NCI-H2171 (cell line): ENCODE measurements at regions not wholly inside any gene's neighbourhood (a gene's known extent, or its start where the extent isn't known, plus 50 kb on each side); places are given as distances from the start of the nearest gene placed in this dataset.
"Not testable (repeated sequence)": the region's sequence is repeated elsewhere in the genome, so short reads cannot be mapped to it uniquely, and the experiment has no call there.

Experiments used
- DNase-seq: peaks from one replicate; lab custom pipeline; 2025; lab: John Stamatoyannopoulos, UW

DNA sequence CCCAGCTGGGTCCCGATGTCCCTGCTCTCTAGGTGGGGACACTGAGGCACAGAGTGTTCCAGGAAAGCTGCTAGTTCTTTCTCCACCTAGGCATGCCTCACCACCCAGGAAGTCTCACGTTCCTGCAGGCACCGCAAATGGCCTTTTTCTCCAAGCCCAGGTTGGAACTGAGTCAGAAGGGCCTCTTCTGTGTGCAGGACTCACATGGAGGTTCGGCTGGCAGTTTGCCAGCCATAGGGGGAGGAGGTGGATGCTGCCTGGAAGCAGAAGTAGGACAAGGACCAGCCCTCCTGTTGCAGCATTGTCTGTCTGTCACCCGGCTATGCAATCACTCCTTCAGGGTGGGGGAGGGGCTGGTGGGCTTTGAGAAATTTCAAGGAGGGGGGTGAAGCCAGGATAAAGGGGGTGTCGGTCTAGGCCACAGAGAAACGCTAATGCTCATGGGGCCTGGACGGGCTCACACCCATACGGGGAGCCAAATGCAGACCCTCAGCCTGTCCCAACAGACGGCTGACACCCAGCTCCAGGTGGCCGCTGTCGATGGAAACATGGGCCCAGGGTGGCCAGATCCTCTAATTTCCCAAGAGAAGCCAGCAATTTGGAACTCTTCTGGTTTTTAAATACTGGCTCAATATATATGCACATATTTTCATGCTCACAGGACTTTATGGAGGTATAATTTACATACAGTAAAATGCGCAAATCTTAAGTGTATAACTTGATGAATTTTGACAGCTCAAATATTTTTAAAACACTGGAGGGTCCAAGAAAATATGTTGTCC lies 120.5 kb downstream of the PHETA1 start:
- peak; percentile 68 for DNase-seq

DNA sequence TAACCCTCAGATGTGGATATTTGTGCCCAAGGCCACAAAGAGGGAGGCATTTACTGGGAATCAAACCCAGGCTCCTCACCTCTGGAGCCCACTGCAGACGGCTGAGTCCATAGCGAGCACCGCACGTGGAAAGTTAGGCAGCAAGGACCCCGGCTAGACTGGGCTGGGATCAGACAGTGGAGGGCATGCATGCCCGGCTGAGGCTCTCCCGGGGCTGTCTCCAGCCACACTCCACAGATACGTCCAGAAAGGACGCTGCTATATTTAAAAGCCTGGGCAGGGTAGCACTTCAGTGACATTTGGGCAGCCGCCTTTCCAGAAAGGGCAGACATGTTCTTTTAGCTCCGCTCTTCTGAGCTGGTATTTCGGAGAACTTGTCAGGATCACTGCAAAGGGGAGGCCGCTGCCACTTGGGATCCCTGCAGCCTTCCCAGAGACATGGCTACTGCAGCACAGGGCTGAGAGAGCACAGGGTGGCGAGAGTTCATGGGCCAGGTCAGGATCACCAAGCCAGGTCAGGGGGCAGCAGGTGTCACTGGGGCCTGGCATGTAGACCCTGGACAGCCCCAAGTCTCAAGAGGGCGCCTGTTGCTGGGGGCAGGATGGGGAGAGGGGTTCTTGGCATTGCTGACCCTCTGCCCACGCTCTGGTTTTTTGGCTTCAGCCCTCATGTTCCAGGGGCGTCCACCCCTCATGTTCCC lies 121.7 kb downstream of the PHETA1 start:
- no peak for DNase-seq

DNA sequence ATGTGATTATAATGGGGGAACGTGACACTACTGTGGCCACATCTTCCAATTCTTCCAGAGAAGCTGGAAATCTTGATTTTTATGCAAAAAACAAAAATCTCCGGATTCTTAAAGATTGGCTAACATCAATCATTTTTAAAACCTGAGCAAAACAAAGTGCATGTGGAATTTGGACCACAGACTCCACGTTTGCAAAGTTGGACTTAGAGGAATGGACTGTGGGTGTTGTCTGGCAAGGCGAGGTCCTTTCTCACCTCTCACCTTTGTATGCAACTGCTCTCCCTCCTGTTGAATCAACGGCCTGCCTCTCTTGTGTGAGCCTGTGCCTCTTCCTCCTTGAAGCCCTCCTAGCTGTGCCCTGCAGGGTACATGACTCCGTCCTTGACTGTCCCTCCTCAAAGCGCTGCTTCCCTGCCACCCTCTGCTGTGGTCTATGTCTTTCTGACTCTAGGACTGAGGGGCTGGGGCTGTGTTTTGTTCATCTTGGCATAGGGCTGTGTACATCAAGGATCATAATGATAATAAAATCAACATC lies 122.4 kb downstream of the PHETA1 start:
- DNase-seq = no peak

DNA sequence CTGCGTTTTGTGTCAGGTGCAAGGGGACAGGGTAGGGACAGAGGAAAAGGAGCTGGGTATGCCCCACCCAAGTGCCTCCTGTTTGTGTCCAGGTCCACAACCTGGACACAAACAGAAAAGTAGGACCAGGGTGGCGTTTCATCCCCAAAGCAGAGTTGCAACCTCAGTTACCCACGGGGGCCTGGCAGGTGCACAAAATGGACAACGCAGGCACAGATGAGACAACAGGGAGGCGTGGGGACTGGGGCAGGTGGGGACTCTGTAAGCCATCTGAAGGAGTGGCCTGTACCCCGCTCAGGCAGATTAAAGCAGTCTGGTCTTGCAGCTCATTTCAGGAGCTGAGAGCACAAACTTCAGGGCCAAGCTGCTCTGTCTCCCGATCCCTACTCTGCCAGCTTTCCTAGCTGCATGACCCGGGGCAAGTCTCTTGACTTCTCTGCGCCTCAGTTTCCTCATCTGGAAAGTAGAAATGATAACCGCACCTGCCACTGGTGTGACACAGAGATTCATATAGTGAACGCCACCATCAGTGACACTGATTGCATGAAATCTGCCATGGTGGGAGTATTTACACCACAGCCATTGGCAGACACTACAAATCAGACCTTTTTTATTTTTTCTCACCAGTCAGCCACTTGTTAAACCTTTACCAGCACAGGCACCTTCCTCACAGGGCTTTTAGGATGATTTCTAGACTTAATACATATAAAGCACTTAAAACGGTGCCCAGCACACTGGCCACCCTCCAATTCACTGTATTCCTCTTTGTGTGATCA lies 123.0 kb downstream of the PHETA1 start:
- DNase-seq = no peak

DNA sequence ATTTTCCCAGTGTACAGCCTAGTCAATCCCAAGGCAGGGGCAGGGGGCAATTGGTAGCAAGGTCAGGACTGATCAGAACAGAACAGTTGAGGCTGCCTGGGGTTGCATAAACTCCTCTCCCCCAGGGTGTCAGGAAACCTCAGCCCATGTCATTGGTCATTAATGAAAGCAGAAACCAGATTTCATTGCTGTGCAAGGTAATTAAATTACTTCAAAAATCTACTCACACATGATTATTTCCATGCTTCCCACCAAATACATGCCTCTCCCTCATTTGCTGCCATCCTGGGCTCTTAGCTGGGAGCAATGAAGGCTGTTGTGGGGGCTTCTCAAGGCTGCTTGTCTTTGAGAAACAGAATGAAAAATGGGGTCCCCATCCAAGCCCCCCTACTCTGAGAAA lies 124.2 kb downstream of the PHETA1 start:
- no peak for DNase-seq

DNA sequence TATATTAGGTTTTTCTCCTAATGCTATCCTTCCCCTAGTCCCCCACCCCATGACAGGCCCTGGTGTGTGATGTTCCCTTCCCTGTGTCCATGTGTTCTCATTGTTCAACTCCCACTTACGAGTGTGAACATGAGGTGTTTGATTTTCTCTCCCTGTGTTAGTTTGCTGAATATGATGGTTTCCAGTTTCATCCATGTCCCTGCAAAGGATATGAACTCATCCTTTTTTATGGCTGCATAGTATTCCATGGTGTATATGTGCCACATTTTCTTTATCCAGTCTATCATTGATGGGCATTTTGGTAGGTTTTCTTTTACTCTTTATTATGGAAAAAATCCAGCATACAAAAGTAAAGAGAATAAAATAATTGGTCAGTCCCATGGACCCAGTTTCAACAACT lies 126.1 kb downstream of the PHETA1 start:
- DNase-seq = not testable (repeated sequence)

DNA sequence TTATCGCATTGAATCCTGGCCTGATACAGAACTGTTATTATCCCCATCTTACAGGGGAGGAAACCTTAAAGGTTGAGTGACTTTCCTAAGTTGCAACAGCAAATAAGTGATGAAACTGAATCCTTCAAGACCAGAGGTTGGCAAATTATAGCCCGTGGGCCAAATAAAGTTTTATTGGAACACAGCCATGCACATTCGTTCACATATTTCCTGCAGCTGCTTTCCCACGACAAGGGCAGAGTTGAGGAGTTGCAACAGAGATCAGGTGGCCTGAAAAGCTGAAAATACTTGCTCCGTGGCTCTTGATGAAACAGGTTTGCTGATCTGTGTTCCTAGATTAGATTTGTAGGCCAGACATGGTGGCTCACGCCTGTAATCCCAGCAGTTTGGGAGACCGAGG lies 126.7 kb downstream of the PHETA1 start:
- no peak for DNase-seq

DNA sequence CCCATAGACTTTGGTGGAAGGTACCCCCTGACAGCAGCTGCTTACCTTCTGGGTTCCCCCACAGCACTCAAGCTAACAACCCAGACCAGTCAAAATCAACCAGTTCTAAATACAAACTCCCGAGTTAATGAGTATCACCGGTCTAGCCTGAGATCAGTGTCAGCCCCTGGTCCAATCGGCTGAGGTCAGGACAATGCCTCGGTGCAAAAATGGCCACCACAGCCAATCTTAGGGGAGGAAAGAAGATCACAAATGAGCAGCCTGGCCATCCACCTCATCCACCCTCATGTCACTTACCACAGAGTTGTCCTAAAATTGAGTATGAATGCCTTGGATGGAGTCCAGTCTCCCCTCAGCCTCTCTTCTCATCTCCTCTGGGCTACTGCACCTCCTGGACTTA lies 128.5 kb downstream of the PHETA1 start:
- DNase-seq = no peak

DNA sequence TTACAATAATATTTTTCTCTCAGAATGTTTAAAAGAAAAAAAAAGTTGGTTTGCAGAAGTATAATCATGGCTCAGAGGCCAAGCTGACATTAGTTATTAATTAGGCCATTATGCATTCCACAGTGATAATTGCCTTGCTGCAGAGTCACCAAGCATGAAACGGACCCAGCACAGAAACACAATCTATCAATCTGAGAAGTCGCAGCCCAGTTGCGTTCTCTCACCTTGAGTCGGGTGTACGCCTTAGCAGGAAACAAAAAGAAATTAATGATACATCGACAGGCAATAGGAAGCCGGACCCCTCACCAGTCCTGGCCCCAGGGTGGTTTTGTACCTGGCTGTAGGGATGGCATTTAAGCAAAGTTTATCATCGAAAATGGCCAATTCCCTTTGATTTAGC lies 129.7 kb downstream of the PHETA1 start:
- no peak for DNase-seq

DNA sequence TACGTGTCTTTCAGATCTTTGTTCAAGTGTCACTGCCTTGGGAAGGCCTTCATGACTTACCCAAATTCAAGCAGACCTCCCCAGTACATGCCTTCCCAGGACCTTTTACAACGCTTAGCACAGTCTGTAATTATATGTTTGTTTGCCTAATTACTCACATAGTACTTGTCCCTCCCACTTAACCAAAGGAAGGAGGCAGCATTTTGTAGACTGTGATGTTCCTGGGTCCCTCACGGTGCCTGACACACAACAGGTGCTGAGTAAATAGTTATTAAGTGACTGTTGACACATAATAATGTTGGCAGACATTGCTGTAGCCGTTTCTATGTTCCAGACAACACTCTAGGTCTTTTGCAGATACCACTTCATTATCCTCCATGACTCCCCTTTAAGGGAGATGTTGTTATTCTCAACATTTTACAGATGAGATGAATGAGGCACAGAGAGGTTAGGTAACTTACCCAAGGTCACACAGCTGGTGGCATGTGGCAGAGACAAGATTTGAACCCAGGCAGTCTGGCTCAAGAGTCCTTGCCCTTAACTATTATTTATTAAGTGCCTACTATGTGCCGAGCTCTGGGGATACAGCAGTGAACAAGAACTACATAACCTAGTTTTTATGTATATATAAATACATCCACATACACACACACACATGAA lies 130.7 kb downstream of the PHETA1 start:
- no peak for DNase-seq

DNA sequence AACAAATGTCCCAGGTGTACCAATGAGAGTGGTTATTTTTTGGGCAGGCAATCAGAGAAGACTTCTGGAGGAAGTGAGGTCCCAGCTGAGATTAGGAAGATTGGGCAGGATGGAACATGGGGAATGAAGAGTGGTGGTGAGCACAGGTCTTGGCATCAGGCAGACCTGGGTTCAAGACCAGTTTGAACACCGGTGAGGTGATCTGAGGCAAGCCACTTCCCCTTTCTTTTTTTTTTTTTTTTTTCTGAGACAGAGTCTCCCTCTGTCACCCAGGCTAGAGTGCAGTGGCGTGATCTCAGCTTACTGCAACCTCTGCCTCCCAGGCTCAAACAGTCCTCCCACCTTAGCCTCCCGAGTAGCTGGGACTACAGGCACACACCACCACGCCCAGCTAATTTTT lies 134.4 kb downstream of the PHETA1 start:
- DNase-seq = not testable (repeated sequence)

DNA sequence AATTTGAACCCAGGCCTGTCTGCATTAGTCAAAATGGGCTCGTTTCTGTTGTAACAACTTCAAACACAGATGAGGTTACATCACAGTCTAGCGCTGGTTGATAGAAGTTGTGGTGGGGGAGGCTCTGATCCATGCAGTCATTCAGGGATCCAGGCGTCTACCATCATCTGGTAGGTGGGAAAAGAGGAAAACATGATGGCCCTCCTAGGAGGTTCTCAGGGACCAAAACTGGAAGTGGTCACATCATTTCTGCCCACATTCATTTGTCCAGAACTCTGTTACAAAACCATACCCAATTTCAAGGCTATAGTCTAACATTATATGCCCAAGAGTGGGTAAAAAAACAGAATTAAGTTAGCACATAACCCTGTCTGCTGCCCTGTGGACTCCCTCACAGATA lies 135.1 kb downstream of the PHETA1 start:
- no peak for DNase-seq

DNA sequence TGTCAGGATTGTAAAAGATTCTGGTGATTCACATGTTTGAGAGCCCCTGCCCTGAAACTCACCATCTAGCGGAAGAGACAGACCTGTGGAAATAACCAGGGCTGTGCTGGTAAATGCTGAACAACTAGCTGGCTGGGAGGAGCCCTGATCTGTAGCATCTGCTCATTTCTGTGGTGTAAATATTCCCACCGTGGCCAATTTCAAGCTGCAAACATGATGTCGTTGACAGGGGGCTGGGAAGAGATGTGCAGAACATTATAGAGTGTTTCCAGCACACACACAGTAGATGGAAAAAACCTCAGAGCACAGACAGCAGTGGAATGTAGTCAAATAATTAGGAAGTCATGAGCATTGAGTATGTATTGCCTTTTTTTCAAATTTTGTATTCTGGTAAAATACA lies 138.2 kb downstream of the PHETA1 start:
- DNase-seq = no peak

DNA sequence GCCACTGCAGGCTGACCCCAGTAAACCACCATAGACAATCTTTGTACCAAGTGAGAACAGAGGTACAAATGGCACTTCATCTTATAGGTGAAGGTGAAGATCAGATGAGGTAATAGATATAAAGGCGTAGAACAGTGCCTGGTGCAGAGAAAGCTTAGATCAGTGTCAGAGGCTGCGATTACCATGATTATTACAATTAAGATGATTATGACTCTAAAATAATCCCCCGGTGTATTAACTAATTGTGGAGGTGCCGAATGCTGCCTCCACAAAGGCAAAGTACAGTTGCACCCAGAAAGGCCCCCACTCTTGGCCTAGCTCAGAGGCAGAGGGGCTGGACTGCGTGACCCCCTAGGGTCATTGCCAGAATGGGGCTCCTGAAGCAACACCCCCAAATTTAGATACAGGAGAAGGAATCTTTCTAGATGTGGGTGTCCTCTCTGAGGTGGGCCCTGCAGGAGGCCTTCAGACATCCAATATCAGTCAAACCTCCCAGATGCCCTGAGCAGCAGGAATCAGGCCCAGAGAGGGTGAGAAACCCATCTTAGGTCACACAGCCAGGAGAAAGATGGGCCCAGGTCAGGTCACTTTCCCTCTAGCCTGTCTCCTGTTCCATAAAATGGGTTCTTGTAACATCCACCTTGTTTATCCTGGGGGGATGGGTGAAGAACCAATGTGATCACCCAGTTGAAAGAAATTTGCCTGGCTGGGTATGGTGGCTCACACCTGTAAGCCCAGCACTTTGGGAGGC lies 139.8 kb downstream of the PHETA1 start:
- DNase-seq = no peak

DNA sequence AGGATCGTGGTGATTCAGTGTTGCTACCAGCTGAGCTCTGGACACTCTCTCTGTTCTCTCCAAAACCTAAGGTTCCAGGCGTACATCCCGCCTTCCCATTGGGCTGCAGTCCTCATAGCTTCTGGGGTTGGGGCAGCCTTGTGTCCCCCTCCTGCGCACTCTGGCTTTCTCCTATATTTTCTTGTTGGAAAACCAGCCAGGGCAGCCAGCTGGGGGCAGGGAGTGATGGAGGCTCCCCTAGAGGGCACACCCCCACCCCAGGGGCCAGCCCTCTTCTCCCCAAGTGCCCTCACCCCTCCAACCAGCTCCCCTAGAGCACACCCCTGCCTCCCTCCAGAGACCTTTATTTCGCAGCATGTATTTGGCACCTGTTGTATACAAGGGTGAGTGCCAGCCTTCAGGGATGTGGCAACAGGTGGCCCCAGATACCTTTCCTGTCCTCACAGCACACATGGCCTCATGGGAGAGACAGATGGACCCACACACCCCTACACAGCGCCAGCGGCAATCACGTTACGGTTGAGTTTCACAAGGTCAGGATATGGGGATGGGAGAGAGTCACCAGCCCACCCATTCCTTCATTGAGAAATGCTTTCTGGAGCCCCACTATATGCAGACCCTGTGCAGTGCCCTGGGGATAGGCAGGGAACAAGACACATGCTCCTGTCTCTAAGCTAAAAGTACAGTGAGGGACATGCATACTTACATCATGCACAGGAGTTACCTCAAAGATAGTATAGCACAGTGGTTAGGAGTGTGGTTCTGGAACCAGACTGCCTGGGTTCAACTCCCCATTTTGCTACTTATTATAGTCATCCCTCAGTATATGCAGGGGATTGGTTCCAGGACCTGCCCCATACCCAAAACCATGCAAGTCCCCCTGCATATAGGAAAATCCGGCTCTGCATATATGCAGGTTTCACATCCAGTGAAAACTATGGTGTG lies 141.1 kb downstream of the PHETA1 start:
- no peak for DNase-seq

DNA sequence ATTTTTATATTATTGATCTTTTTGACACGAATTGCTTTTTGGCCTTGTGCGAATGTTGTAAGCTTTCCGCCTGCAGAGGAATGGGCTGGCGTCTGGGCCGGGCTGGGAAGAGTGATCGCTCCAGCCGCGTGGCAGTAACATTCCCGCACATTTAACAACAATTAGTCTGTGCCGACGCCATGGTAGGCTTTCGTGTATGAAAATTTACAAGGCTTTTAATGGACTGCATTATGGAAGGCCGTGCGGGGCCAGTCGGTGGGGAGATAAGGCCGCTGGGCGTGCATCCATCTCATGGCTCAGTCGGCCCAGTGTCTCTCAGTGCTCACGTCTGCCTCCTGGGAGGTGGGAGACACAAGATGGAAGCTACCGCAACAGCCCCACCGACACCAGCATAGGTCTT lies 142.2 kb downstream of the PHETA1 start:
- DNase-seq = no peak

DNA sequence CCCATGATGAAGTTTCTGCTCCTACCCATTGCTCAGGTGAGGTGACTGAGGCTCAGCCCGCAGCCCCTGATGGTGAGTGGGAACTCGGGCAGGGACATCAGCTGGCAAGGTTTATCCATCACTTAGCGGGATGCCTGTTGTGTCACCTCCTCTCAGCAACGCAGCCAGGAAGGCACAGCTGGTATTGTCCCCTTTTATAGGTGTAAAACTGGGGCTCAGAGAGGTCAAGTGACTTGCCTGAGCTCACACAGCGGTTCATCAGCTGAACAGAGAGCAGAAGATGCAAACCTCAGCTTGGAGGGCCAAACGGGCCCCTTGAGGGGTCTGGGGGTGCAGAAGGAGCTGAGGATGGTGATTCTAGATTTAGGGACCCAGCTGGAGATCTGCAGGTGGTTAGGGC lies 143.6 kb downstream of the PHETA1 start:
- no peak for DNase-seq

DNA sequence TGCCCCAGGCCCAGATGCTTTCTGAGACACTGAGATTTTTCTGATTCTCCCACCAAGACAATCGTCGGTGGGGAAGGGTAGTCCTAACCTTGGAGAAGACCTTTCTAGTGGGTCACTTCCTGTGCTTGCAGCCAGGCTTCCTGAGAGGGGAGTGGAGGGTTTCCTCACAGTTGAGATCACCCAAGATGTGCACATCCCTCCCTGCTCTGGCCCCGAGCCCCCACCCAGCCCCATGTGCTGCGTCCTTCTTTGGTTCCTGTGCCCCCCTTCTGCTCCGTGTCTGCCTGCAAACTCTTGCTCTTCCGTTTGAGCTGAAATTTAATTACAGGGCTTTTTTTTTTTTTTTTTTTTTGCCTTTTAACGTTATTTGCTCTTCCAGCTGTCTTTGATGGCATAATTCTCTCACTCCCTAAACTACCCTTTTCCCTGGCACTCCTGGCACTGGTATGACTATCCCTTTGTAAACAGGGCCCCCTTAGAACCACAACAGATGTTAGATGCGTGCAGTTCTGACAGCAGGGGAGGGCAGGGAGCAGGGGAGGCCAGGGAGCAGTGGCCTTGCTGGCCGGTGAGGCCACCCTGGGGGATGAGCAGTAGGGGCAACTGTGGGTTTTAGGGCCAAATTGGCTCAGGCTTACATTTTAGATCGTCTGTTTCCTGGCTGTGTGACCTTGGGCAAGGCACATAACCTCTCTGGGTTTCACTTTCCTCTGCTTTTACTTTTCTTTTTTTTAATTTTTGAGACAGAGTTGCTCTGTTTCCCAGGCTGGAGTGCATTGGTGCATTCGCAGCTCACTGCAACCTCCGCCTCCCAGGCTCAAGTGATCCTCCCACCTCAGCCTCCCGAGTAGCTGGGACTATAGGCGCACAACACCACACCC lies 144.5 kb downstream of the PHETA1 start:
- DNase-seq = peak; percentile 75

DNA sequence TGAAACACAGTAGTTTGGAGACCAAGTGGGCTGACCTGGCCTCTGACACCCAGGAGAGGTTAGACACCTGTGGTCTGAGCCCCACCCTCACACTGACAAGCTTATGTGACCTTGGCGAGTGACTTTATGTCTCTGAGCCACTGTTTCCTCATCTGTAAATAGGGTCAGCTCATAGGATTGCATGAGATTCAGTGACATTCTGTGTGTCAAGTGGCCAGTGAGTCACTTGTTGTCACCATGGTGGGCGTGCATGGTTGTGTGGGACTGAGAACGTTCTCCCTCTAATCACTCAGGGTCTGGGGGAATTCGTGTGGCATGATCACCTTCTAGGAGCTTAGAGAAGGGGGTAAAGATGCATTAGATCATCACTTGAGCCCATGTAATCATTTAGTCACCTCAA lies 146.4 kb downstream of the PHETA1 start:
- no peak for DNase-seq
